Neural crest cell (in vitro differentiated cells): ENCODE measurements at regions not wholly inside any gene's neighbourhood (a gene's known extent, or its start where the extent isn't known, plus 50 kb on each side); places are given as distances from the start of the nearest gene placed in this dataset.

Experiments
- DNase-seq: peaks from one replicate; pipeline ENCODE4 v3.0.0; 2021; ENCODE audit warnings: low read depth, mixed read lengths, low spot score
- H3K27ac Mint-ChIP-seq: one replicate; pipeline ENCODE4 v1.8.0; 2021; ENCODE audit warnings: mild to moderate bottlenecking, mixed read lengths; ENCODE audit not compliant: unreplicated experiment
- H3K27me3 Mint-ChIP-seq: 2 replicates; pipeline ENCODE4 v1.8.0; 2021; ENCODE audit warnings: low read depth, mild to moderate bottlenecking, mixed read lengths
- H3K36me3 Mint-ChIP-seq: 2 replicates; pipeline ENCODE4 v1.8.0; 2021; ENCODE audit warnings: low read depth, mild to moderate bottlenecking, mixed read lengths
- H3K4me1 Mint-ChIP-seq: 2 replicates; pipeline ENCODE4 v1.8.0; 2021; ENCODE audit warnings: mixed read lengths
- H3K4me3 Mint-ChIP-seq: one replicate; pipeline ENCODE4 v1.8.0; 2021; ENCODE audit warnings: mild to moderate bottlenecking, mixed read lengths
- H3K9me3 Mint-ChIP-seq: 2 replicates; pipeline ENCODE4 v1.8.0; 2021; ENCODE audit warnings: mixed read lengths
- CTCF ChIP-seq: fragments of 200-600 bp; sonication (generic); conservative IDR thresholded peaks from 2 replicates; pipeline ENCODE4 v1.5.0; 2021; ENCODE audit warnings: antibody characterized with exemption, mild to moderate bottlenecking

- no peaks in the 10 kb centered on the region for H3K4me1 Mint-ChIP-seq
- no peaks in the 10 kb centered on the region for H3K36me3 Mint-ChIP-seq
- TF ChIP-seq CTCF = no peak
- H3K9me3 Mint-ChIP-seq = no peaks in the 10 kb centered on the region
- no peak overlapping the region for H3K27ac Mint-ChIP-seq
- H3K27me3 Mint-ChIP-seq = no peaks in the 10 kb centered on the region
- no peak for DNase-seq
- H3K4me3 Mint-ChIP-seq = no peak overlapping the region
Measured at GRCh38 chr7:81630600-81630999, 139.2 kb downstream of the HGF start.

- no peaks in the 10 kb centered on the region for H3K4me1 Mint-ChIP-seq
- H3K36me3 Mint-ChIP-seq = no peaks in the 10 kb centered on the region
- DNase-seq = no peak
- TF ChIP-seq CTCF = no peak
- H3K27ac Mint-ChIP-seq = no peak overlapping the region
- no peaks in the 10 kb centered on the region for H3K9me3 Mint-ChIP-seq
- no peak overlapping the region for H3K4me3 Mint-ChIP-seq
- no peaks in the 10 kb centered on the region for H3K27me3 Mint-ChIP-seq
Measured at GRCh38 chr7:81629702-81630101, 140.1 kb downstream of the HGF start.

GRCh38 chr7:81628951-81629350 is 140.9 kb downstream of the HGF start:
- H3K4me1 Mint-ChIP-seq = no peaks in the 10 kb centered on the region
- H3K27ac Mint-ChIP-seq = no peak overlapping the region
- no peaks in the 10 kb centered on the region for H3K36me3 Mint-ChIP-seq
- no peak for DNase-seq
- H3K9me3 Mint-ChIP-seq = no peaks in the 10 kb centered on the region
- no peak for TF ChIP-seq CTCF
- H3K27me3 Mint-ChIP-seq = no peaks in the 10 kb centered on the region
- H3K4me3 Mint-ChIP-seq = no peak overlapping the region

- H3K27me3 Mint-ChIP-seq = no peaks in the 10 kb centered on the region
- DNase-seq = no peak
- TF ChIP-seq CTCF = no peak
- H3K4me1 Mint-ChIP-seq = no peaks in the 10 kb centered on the region
- no peak overlapping the region for H3K4me3 Mint-ChIP-seq
- H3K36me3 Mint-ChIP-seq = no peaks in the 10 kb centered on the region
- no peak overlapping the region for H3K27ac Mint-ChIP-seq
- H3K9me3 Mint-ChIP-seq = no peaks in the 10 kb centered on the region
Measured at GRCh38 chr7:81627536-81628287, 142.1 kb downstream of the HGF start.

GRCh38 chr7:81626008-81626407 is 143.8 kb downstream of the HGF start:
- no peak for TF ChIP-seq CTCF
- H3K36me3 Mint-ChIP-seq = no peaks in the 10 kb centered on the region
- H3K27me3 Mint-ChIP-seq = no peaks in the 10 kb centered on the region
- H3K9me3 Mint-ChIP-seq = no peaks in the 10 kb centered on the region
- DNase-seq = no peak
- no peak overlapping the region for H3K4me3 Mint-ChIP-seq
- no peak overlapping the region for H3K27ac Mint-ChIP-seq
- no peaks in the 10 kb centered on the region for H3K4me1 Mint-ChIP-seq
